GM23338 (cell line): ENCODE measurements at regions not wholly inside any gene's neighbourhood (a gene's known extent, or its start where the extent isn't known, plus 50 kb on each side); places are given as distances from the start of the nearest gene placed in this dataset.

Experiments
- EZH2 ChIP-seq: fragments of 200-600 bp; sonication (generic); IDR thresholded peaks from one replicate; pipeline ENCODE4 v1.8.0; 2017; ENCODE audit warnings: antibody characterized with exemption, mild to moderate bottlenecking, low read depth; ENCODE audit not compliant: unreplicated experiment
- POLR2AphosphoS5 ChIP-seq: IDR thresholded peaks from 2 replicates; pipeline ENCODE4 v1.6.1; 2016; ENCODE audit warnings: antibody characterized with exemption, low read depth
- TF ChIP-seq, protein P1 (sequence below), 2 experiments: fragments of 200-600 bp in 1 of 2; sonication (generic) in 1 of 2; conservative IDR thresholded peaks; 2 replicates each; pipeline versions ENCODE4 v1.5.1 to v1.6.1; 2016 to 2017; ENCODE audit warnings: antibody characterized with exemption in 2 of 2, low read depth in 2 of 2, mild to moderate bottlenecking in 2 of 2, moderate library complexity in 1 of 2

DNA sequence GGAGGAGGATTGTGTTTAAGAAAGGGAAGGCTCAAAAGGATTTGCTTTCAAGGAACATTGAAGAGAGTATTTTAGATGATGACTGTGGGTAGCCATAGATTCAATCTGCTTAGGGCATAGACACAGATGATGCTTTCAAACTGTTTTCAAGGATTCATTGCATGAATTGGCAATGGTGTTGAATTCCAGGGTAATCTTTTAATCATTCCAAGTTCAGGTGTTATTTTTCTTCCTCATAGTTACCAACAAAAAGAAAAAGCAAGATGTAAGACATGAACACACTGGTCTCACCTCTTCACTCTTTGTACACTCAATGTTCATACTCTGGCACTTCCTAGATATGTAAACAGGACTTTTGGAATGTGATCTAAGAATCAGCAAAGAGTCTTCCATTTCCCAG lies 167.0 kb upstream of the RHOBTB1 start:
- TF ChIP-seq POLR2AphosphoS5 (no peak), EZH2 (no peak)
- TF ChIP-seq, protein P1, sequence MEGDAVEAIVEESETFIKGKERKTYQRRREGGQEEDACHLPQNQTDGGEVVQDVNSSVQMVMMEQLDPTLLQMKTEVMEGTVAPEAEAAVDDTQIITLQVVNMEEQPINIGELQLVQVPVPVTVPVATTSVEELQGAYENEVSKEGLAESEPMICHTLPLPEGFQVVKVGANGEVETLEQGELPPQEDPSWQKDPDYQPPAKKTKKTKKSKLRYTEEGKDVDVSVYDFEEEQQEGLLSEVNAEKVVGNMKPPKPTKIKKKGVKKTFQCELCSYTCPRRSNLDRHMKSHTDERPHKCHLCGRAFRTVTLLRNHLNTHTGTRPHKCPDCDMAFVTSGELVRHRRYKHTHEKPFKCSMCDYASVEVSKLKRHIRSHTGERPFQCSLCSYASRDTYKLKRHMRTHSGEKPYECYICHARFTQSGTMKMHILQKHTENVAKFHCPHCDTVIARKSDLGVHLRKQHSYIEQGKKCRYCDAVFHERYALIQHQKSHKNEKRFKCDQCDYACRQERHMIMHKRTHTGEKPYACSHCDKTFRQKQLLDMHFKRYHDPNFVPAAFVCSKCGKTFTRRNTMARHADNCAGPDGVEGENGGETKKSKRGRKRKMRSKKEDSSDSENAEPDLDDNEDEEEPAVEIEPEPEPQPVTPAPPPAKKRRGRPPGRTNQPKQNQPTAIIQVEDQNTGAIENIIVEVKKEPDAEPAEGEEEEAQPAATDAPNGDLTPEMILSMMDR (conservative IDR thresholded peaks at IDR 0.05; ENCODE audit: low read depth in 2 of 2): no peak
